ENCODE measurements at regions not wholly inside any gene's neighbourhood (a gene's known extent, or its start where the extent isn't known, plus 50 kb on each side); places are given as distances from the start of the nearest gene placed in this dataset.
A peak's percentile ranks its signal among the peaks of the same experiment; 100 is the strongest.

DNA sequence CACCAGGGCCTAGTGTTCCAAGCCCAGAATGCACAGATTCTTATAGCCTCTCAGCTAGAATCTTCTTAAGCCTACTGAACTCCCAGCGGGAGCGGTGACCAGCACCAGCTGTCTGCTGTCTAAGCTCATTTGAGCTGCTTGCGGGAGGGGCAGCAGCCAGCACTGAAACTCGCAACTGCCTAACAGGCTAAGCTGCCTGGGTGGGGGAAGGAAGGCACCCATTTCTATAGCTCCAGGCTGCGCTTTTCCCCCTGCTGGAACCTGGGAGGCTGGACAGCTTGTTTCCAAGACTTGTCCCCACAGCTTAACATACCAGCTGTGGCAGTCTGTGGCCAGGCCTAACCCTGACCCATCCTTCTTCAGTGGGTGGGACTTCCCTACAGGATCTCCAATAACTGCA is 512.9 kb downstream of the EFNA5 start:
- no peak overlapping the region for H3K27ac ChIP-seq (ENCODE audit: low read depth, low read length, poor library complexity, severe bottlenecking)
- no peaks in the 10 kb centered on the region for H3K36me3 ChIP-seq (ENCODE audit: insufficient read depth, low read length, poor library complexity, severe bottlenecking)
- H3K9me3 ChIP-seq (ENCODE audit: low read depth, low read length, poor library complexity, severe bottlenecking), result no peaks in the 10 kb centered on the region
- no peaks in the 10 kb centered on the region for H3K27me3 ChIP-seq (replicated peaks; ENCODE audit: insufficient read depth, low read depth, low read length, poor library complexity)
- DNase-seq (ENCODE audit: low spot score), result no peak
- H3K4me1 ChIP-seq (ENCODE audit: insufficient read depth, low read length, poor library complexity, severe bottlenecking), result no peaks in the 10 kb centered on the region
- BruUV-seq (replicated peaks), result no TSS peak
- ChIA-PET POLR2A (ENCODE audit: low non-redundant PET) (no interaction called here), CTCF (no interaction called here)
- no peak overlapping the region for H3K4me3 ChIP-seq (ENCODE audit: low read depth, low read length, poor library complexity, severe bottlenecking)
- TF ChIP-seq, protein P1, sequence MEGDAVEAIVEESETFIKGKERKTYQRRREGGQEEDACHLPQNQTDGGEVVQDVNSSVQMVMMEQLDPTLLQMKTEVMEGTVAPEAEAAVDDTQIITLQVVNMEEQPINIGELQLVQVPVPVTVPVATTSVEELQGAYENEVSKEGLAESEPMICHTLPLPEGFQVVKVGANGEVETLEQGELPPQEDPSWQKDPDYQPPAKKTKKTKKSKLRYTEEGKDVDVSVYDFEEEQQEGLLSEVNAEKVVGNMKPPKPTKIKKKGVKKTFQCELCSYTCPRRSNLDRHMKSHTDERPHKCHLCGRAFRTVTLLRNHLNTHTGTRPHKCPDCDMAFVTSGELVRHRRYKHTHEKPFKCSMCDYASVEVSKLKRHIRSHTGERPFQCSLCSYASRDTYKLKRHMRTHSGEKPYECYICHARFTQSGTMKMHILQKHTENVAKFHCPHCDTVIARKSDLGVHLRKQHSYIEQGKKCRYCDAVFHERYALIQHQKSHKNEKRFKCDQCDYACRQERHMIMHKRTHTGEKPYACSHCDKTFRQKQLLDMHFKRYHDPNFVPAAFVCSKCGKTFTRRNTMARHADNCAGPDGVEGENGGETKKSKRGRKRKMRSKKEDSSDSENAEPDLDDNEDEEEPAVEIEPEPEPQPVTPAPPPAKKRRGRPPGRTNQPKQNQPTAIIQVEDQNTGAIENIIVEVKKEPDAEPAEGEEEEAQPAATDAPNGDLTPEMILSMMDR (conservative IDR thresholded peaks at IDR 0.05; ENCODE audit: low read depth, low read length), result no peak
- TF ChIP-seq EZH2 (IDR thresholded peaks at IDR 0.05; ENCODE audit: borderline replicate concordance, low read depth, low read length, poor library complexity, severe bottlenecking), result no peak
- intact Hi-C loops (cut with micrococcal nuclease; ENCODE audit: unreplicated experiment), result no loop called here

DNA sequence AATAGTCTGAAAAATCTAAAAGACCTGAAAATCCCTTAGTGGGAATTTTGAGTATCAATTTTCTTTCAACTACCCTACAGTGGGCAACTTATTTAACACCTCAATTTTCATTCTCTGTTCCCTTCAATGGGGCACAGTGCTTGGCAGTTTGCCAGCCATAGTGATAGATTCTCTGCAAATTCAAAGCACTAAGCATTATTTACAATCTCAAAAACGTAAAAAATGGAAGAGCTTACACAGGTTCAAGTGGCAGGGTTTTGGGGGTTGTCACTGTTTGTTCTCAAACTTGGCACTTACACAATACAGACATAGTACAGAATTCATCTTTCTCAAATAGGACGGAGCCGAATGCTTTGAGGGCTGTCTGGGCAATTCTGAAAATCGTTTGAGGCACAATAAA is 515.0 kb downstream of the EFNA5 start:
- DNase-seq (ENCODE audit: low spot score), result peak; percentile 15
- no TSS peak for BruUV-seq (replicated peaks)
- Histone ChIP-seq H3K27ac (ENCODE audit: low read depth, low read length, poor library complexity, severe bottlenecking) (no peak overlapping the region), H3K4me1 (ENCODE audit: insufficient read depth, low read length, poor library complexity, severe bottlenecking) (no peaks in the 10 kb centered on the region), H3K9me3 (ENCODE audit: low read depth, low read length, poor library complexity, severe bottlenecking) (no peaks in the 10 kb centered on the region), H3K27me3 (replicated peaks; ENCODE audit: insufficient read depth, low read depth, low read length, poor library complexity) (no peaks in the 10 kb centered on the region), H3K36me3 (ENCODE audit: insufficient read depth, low read length, poor library complexity, severe bottlenecking) (no peaks in the 10 kb centered on the region), H3K4me3 (ENCODE audit: low read depth, low read length, poor library complexity, severe bottlenecking) (no peak overlapping the region)
- POLR2A ChIA-PET (ENCODE audit: low non-redundant PET), result interaction anchor here (0.6 kb wide), 1 partner anchor 18 kb away, joined by 4 read pairs; no protein-coding TSS in a partner anchor
- intact Hi-C loops (cut with micrococcal nuclease; ENCODE audit: unreplicated experiment), result no loop called here
- TF ChIP-seq, protein P1 (conservative IDR thresholded peaks at IDR 0.05; ENCODE audit: low read depth, low read length), result no peak
- no peak for TF ChIP-seq EZH2 (IDR thresholded peaks at IDR 0.05; ENCODE audit: borderline replicate concordance, low read depth, low read length, poor library complexity, severe bottlenecking)
- CTCF ChIA-PET, result no interaction called here

GRCh38 chr5:107154593-107154992 is 516.1 kb downstream of the EFNA5 start:
- ChIA-PET CTCF (no interaction called here), POLR2A (ENCODE audit: low non-redundant PET) (no interaction called here)
- DNase-seq (ENCODE audit: low spot score), result no peak
- no TSS peak for BruUV-seq (replicated peaks)
- intact Hi-C loops (cut with micrococcal nuclease; ENCODE audit: unreplicated experiment), result no loop called here
- H3K27me3 ChIP-seq (replicated peaks; ENCODE audit: insufficient read depth, low read depth, low read length, poor library complexity), result no peaks in the 10 kb centered on the region
- H3K4me3 ChIP-seq (ENCODE audit: low read depth, low read length, poor library complexity, severe bottlenecking), result no peak overlapping the region
- no peaks in the 10 kb centered on the region for H3K36me3 ChIP-seq (ENCODE audit: insufficient read depth, low read length, poor library complexity, severe bottlenecking)
- H3K27ac ChIP-seq (ENCODE audit: low read depth, low read length, poor library complexity, severe bottlenecking), result no peak overlapping the region
- no peaks in the 10 kb centered on the region for H3K9me3 ChIP-seq (ENCODE audit: low read depth, low read length, poor library complexity, severe bottlenecking)
- H3K4me1 ChIP-seq (ENCODE audit: insufficient read depth, low read length, poor library complexity, severe bottlenecking), result no peaks in the 10 kb centered on the region
- TF ChIP-seq EZH2 (IDR thresholded peaks at IDR 0.05; ENCODE audit: borderline replicate concordance, low read depth, low read length, poor library complexity, severe bottlenecking), result no peak
- TF ChIP-seq, protein P1 (conservative IDR thresholded peaks at IDR 0.05; ENCODE audit: low read depth, low read length), result no peak

Measured in A673 (cell line).